Smooth muscle cell (in vitro differentiated cells): ENCODE measurements at regions not wholly inside any gene's neighbourhood (a gene's known extent, or its start where the extent isn't known, plus 50 kb on each side); places are given as distances from the start of the nearest gene placed in this dataset.
"Not testable (repeated sequence)": the region's sequence is repeated elsewhere in the genome, so short reads cannot be mapped to it uniquely, and the experiment has no call there.

ENCODE experiments used
- DNase-seq: peaks from one replicate; lab custom pipeline; 2025; ENCODE audit not compliant: unreplicated experiment; lab: John Stamatoyannopoulos, UW
- H2AFZ ChIP-seq: fragments of 200-600 bp; sonication (generic); 2 replicates; pipeline ENCODE4 v1.6.0; 2016; ENCODE audit warnings: antibody characterized with exemption, low read depth, mild to moderate bottlenecking
- H3F3A ChIP-seq: fragments of 200-600 bp; sonication (generic); 2 replicates; pipeline ENCODE4 v1.6.0; 2017; ENCODE audit warnings: antibody characterized with exemption, low read depth
- H3K27ac ChIP-seq: fragments of 200-600 bp; sonication (generic); 2 replicates; pipeline ENCODE4 v1.5.1; 2016; ENCODE audit warnings: low read depth, mild to moderate bottlenecking
- H3K27me3 ChIP-seq: fragments of 200-600 bp; sonication (generic); 2 replicates; pipeline ENCODE4 v1.6.1; 2016; ENCODE audit warnings: low read depth, mild to moderate bottlenecking
- H3K36me3 ChIP-seq: fragments of 200-600 bp; sonication (generic); 2 replicates; pipeline ENCODE4 v1.5.1; 2016; ENCODE audit warnings: low read depth
- H3K4me1 ChIP-seq: fragments of 200-600 bp; sonication (generic); 2 replicates; pipeline ENCODE4 v1.5.1; 2016; ENCODE audit warnings: low read depth
- H3K4me2 ChIP-seq: fragments of 200-600 bp; sonication (generic); 2 replicates; pipeline ENCODE4 v1.6.0; 2016; ENCODE audit warnings: mild to moderate bottlenecking
- H3K4me3 ChIP-seq: fragments of 200-600 bp; sonication (generic); 2 replicates; pipeline ENCODE4 v1.5.1; 2016; ENCODE audit warnings: mild to moderate bottlenecking
- H3K79me2 ChIP-seq: fragments of 200-600 bp; sonication (generic); 2 replicates; pipeline ENCODE4 v1.6.0; 2016; ENCODE audit warnings: low read depth, mild to moderate bottlenecking
- H3K9ac ChIP-seq: fragments of 200-600 bp; sonication (generic); 2 replicates; pipeline ENCODE4 v1.6.0; 2016; ENCODE audit warnings: low read depth
- H3K9me3 ChIP-seq: fragments of 200-600 bp; sonication (generic); replicated peaks from 2 replicates; pipeline ENCODE4 v1.5.1; 2016; ENCODE audit warnings: low read depth
- H4K20me1 ChIP-seq: fragments of 200-600 bp; sonication (generic); 2 replicates; pipeline ENCODE4 v1.6.0; 2016; ENCODE audit warnings: low read depth
- CTCF ChIP-seq: fragments of 200-600 bp; sonication (generic); IDR thresholded peaks from 2 replicates; pipeline ENCODE4 v1.5.1; 2017; ENCODE audit warnings: borderline replicate concordance, mild to moderate bottlenecking, antibody characterized with exemption; ENCODE audit not compliant: insufficient read depth, poor library complexity, severe bottlenecking
- WGBS: methylation state at CpG from one replicate; pipeline ENCODE4 v1.1.7; 2016; ENCODE audit warnings: low lambda C conversion rate; 5-methylcytosine and 5-hydroxymethylcytosine counted together

GRCh38 chr10:77740396-77740795 is 102.8 kb upstream of the KCNMA1 start:
- not testable (repeated sequence) for H3K9me3 ChIP-seq, H4K20me1 ChIP-seq, H3K9ac ChIP-seq, H3K4me3 ChIP-seq, H3K27me3 ChIP-seq, H3K36me3 ChIP-seq, DNase-seq, H3K4me2 ChIP-seq, H3K79me2 ChIP-seq, H3F3A ChIP-seq, H3K27ac ChIP-seq, H2AFZ ChIP-seq, H3K4me1 ChIP-seq
- 95% methylated on average over 3 of the region's 3 CpGs for WGBS

GRCh38 chr10:77738496-77739158 is 101.0 kb upstream of the KCNMA1 start:
- no peaks in the 10 kb centered on the region for H3K79me2 ChIP-seq
- TF ChIP-seq CTCF, result no peak
- no peak for DNase-seq
- no peak overlapping the region for H3K27ac ChIP-seq
- no peaks in the 10 kb centered on the region for H3F3A ChIP-seq
- no peaks in the 10 kb centered on the region for H3K4me1 ChIP-seq
- no peaks in the 10 kb centered on the region for H3K9me3 ChIP-seq
- no peak overlapping the region for H3K4me3 ChIP-seq
- H3K27me3 ChIP-seq, result no peaks in the 10 kb centered on the region
- H3K4me2 ChIP-seq, result no peak overlapping the region
- H3K36me3 ChIP-seq, result no peaks in the 10 kb centered on the region
- no peaks in the 10 kb centered on the region for H4K20me1 ChIP-seq
- 86% methylated on average over 2 of the region's 2 CpGs for WGBS
- no peak overlapping the region for H2AFZ ChIP-seq
- H3K9ac ChIP-seq, result no peak overlapping the region

DNA sequence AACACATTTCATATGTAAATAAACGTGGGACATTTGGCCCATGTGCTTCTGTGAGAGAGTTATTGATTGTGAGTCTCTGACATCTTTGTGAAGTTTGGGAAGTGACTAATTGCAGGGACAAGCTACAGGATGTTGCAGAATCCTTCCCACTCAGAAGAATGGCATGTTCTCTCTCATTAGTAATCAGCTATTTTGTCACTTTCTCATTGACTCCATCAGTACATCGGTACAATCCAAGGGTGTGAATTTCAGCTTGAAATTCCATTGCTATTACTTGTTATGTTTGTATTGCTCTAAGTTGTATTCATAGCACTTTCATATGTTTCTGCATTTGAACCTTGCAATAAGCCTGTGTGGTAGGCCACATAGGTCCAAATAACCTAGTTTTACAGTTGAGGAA is 100.0 kb upstream of the KCNMA1 start:
- H3K4me2 ChIP-seq, result no peak overlapping the region
- whole genome bisulfite sequencing, result 65% methylated on average over 2 of the region's 2 CpGs
- no peak overlapping the region for H3K9ac ChIP-seq

GRCh38 chr10:77735136-77735535 is 97.5 kb upstream of the KCNMA1 start:
- H3K9ac ChIP-seq, H3K9me3 ChIP-seq, DNase-seq, H4K20me1 ChIP-seq, H3K27me3 ChIP-seq, H2AFZ ChIP-seq, H3K27ac ChIP-seq, H3F3A ChIP-seq, H3K36me3 ChIP-seq, H3K79me2 ChIP-seq, H3K4me3 ChIP-seq, H3K4me2 ChIP-seq, H3K4me1 ChIP-seq: not testable (repeated sequence)
- WGBS, result 57% methylated on average over 5 of the region's 5 CpGs

More for the DNA sequence above, 100.0 kb upstream of the KCNMA1 start:
- no peak for TF ChIP-seq CTCF
- Histone ChIP-seq H3K9me3 (no peaks in the 10 kb centered on the region), H3K4me3 (no peak overlapping the region), H3F3A (no peaks in the 10 kb centered on the region), H3K27me3 (no peaks in the 10 kb centered on the region), H4K20me1 (no peaks in the 10 kb centered on the region), H3K27ac (no peak overlapping the region), H3K36me3 (no peaks in the 10 kb centered on the region), H3K79me2 (no peaks in the 10 kb centered on the region), H3K4me1 (no peaks in the 10 kb centered on the region), H2AFZ (no peak overlapping the region)
- DNase-seq, result no peak
